ENCODE measurements at regions not wholly inside any gene's neighbourhood (a gene's known extent, or its start where the extent isn't known, plus 50 kb on each side); places are given as distances from the start of the nearest gene placed in this dataset.

DNA sequence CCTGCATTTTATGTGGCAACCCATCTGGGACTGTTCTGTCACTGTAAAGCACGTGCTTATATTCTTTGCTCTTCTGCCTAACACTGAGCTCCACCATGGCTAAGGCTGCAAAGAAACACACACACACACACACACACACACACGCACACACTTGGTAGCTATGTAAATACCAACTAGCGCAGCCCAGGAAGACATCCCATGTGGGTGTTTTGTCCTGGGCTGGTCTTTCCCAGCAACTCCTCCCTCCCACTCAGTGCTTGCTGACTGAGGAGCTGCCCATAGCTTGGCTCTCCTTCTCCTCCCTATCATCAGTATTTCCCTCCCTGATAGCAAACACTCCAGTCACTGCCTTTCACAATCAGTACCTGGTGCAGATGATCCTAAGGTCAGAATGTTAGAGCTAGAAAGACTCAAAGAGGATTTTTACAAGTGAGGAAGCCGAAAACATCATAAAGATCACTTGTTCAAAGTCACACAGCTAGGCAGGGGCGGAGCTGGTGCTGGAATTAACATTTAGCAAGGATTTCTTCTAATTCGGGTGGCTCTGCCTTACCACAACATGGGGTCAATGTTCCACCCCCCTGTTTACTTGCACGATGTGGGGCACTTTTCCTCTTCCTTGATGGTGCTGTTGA is 377.1 kb upstream of the TBL1XR1 start:
- TF ChIP-seq, protein P1, sequence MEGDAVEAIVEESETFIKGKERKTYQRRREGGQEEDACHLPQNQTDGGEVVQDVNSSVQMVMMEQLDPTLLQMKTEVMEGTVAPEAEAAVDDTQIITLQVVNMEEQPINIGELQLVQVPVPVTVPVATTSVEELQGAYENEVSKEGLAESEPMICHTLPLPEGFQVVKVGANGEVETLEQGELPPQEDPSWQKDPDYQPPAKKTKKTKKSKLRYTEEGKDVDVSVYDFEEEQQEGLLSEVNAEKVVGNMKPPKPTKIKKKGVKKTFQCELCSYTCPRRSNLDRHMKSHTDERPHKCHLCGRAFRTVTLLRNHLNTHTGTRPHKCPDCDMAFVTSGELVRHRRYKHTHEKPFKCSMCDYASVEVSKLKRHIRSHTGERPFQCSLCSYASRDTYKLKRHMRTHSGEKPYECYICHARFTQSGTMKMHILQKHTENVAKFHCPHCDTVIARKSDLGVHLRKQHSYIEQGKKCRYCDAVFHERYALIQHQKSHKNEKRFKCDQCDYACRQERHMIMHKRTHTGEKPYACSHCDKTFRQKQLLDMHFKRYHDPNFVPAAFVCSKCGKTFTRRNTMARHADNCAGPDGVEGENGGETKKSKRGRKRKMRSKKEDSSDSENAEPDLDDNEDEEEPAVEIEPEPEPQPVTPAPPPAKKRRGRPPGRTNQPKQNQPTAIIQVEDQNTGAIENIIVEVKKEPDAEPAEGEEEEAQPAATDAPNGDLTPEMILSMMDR (IDR thresholded peaks at IDR 0.05; ENCODE audit: extremely low read depth in 1 of 2, insufficient read depth in 1 of 2, low read depth in 1 of 2, low read length in 2 of 2) = no peak
- no peak for TF ChIP-seq POLR2AphosphoS5 (IDR thresholded peaks at IDR 0.05; ENCODE audit: insufficient read depth, low read depth, low read length)
- TF ChIP-seq, protein P2, sequence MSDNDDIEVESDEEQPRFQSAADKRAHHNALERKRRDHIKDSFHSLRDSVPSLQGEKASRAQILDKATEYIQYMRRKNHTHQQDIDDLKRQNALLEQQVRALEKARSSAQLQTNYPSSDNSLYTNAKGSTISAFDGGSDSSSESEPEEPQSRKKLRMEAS (IDR thresholded peaks at IDR 0.05; ENCODE audit: insufficient read depth, insufficient read length) = no peak
- no peak for TF ChIP-seq JUN (IDR thresholded peaks at IDR 0.05; ENCODE audit: borderline replicate concordance, insufficient read depth, insufficient read length, low read depth)
- no peak for TF ChIP-seq POLR2A (IDR thresholded peaks at IDR 0.05; ENCODE audit: low read depth, low read length)
- TF ChIP-seq MYC (IDR thresholded peaks at IDR 0.05; ENCODE audit: low read depth, low read length) = no peak
- no peak for TF ChIP-seq EZH2 (IDR thresholded peaks at IDR 0.05; ENCODE audit: borderline replicate concordance, low read depth, low read length, severe bottlenecking)
